Retinal pigment epithelial cell (primary cell): ENCODE measurements at regions not wholly inside any gene's neighbourhood (a gene's known extent, or its start where the extent isn't known, plus 50 kb on each side); places are given as distances from the start of the nearest gene placed in this dataset.
"Not testable (repeated sequence)": the region's sequence is repeated elsewhere in the genome, so short reads cannot be mapped to it uniquely, and the experiment has no call there.

ENCODE experiments used
- DNase-seq: peaks from one replicate; pipeline ENCODE4 v3.0.0-alpha.2; 2010; ENCODE audit warnings: low read depth
- H3K4me3 ChIP-seq: 2 replicates; pipeline ENCODE4 v1.5.1; 2011; ENCODE audit warnings: mild to moderate bottlenecking, low read length, control low read depth, moderate library complexity
- TF ChIP-seq, protein P1 (sequence below): conservative IDR thresholded peaks from 2 replicates; pipeline ENCODE4 v1.5.1; 2011; ENCODE audit warnings: low read depth, low read length, control low read depth, inconsistent platforms

DNA sequence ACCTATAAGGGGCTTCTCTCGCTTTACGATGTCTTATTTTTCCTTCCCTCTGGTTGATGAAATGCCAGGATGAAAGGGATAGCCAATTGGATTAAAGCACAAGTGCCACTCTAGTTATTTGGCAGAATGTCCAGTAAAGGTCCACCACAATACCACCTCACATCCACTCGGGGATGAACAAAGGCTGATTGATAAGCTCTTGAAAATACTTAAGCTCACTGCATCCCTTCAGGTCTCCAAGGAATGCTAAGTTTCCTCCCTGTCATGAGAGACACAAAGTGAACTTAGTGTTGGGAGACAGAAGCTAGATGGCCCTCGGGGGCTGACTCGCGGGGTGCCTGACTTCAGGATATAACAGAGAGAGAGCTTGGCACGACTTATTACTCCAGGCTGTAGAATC is 185.9 kb upstream of the ZNF644 start:
- not testable (repeated sequence) for H3K4me3 ChIP-seq, DNase-seq

GRCh38 chr1:91204150-91204549 is 182.3 kb upstream of the ZNF644 start:
- not testable (repeated sequence) for H3K4me3 ChIP-seq, DNase-seq

DNA sequence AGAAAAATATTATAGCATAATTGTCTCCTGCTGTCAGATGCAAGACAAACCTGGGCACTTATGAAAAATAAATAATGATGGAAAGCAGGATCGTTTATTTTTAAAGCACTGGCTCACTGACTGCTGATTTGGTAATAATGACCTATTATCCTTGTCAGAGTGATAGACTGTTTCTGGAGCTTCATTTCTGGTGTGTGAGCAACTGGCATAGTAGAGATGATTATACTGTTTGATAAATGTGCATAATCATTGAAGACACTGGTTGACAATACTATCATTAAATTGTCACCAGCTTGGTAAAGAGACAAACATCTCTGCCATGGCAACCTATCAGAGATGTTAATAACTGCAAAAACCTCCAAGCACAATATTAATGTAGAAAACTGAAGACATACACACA is 179.9 kb upstream of the ZNF644 start:
- DNase-seq: no peak
- no peak overlapping the region for H3K4me3 ChIP-seq

GRCh38 chr1:91201176-91201575 is 179.3 kb upstream of the ZNF644 start:
- no peak for DNase-seq
- H3K4me3 ChIP-seq: no peak overlapping the region
- TF ChIP-seq, protein P1, sequence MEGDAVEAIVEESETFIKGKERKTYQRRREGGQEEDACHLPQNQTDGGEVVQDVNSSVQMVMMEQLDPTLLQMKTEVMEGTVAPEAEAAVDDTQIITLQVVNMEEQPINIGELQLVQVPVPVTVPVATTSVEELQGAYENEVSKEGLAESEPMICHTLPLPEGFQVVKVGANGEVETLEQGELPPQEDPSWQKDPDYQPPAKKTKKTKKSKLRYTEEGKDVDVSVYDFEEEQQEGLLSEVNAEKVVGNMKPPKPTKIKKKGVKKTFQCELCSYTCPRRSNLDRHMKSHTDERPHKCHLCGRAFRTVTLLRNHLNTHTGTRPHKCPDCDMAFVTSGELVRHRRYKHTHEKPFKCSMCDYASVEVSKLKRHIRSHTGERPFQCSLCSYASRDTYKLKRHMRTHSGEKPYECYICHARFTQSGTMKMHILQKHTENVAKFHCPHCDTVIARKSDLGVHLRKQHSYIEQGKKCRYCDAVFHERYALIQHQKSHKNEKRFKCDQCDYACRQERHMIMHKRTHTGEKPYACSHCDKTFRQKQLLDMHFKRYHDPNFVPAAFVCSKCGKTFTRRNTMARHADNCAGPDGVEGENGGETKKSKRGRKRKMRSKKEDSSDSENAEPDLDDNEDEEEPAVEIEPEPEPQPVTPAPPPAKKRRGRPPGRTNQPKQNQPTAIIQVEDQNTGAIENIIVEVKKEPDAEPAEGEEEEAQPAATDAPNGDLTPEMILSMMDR: no peak

More for the DNA sequence above, 179.9 kb upstream of the ZNF644 start:
- TF ChIP-seq, protein P1: no peak

DNA sequence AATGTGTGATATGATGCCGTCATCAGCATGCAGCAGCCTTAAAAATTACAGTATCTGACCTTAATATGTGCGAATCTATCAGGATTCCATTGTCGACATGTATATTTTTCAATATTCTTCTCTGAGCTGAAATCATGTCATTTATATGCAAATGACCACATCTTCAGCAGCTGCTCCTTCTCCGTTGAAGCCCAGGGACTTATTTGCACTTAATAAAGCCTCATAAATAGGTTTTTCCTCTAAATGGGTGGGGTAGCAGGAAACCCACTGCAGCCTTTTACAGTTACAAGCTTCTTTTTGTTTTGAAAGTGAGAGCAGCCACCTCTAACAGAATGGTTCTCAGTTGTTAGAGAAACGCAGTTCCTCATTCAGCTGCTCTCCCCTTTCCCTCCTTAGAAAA is 178.8 kb upstream of the ZNF644 start:
- no peak overlapping the region for H3K4me3 ChIP-seq
- TF ChIP-seq, protein P1: no peak
- DNase-seq: no peak

GRCh38 chr1:91199988-91200387 is 178.2 kb upstream of the ZNF644 start:
- no peak overlapping the region for H3K4me3 ChIP-seq
- TF ChIP-seq, protein P1: no peak
- no peak for DNase-seq

- TF ChIP-seq, protein P1: no peak
Measured at GRCh38 chr1:91190996-91191395, 169.2 kb upstream of the ZNF644 start.

DNA sequence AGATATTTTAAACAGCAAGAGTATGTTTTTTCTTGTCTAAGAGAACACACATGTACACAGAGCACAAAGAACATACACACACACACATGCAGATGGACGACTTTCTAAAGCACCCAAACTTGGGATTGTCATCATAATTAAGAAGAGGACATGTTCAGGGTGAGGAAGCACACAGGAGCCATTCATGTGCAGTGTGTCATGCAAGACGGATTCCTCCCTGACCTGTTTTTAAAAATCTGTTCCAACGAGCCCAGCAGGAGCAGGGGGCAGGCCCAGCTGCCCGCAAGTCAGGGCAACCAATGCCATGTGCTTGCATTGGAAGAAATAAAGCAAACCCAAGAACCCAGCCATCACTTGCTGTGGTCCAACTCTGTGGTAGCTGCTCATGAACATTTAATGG is 167.3 kb upstream of the ZNF644 start:
- no peak for DNase-seq
- TF ChIP-seq, protein P1: no peak
- H3K4me3 ChIP-seq: no peak overlapping the region

More at GRCh38 chr1:91190996-91191395, 169.2 kb upstream of the ZNF644 start:
- no peak overlapping the region for H3K4me3 ChIP-seq
- DNase-seq: no peak

DNA sequence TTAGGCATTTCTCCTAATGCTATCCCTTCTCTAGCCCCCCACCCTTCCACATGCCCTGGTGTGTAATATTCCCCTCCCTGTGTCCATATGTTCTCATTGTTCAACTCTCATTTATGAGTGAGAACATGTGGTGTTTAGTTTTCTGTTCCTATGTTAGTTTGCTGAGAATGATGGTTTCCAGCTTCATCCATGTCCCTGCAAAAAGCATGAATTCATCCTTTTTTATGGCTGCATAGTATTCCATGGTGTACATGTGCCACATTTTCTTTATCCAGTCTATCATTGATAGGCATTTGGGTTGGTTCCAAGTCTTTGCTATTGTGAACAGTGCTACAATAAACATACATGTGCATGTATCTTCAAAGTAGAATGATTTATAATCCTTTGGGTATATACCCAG is 161.0 kb upstream of the ZNF644 start:
- H3K4me3 ChIP-seq, DNase-seq: not testable (repeated sequence)
